Hepatocyte (in vitro differentiated cells): ENCODE measurements at regions not wholly inside any gene's neighbourhood (a gene's known extent, or its start where the extent isn't known, plus 50 kb on each side); places are given as distances from the start of the nearest gene placed in this dataset.

ENCODE experiments used
- DNase-seq: peaks from one replicate; pipeline ENCODE4 v3.0.0-alpha.2; 2016; ENCODE audit warnings: low spot score
- H2AFZ ChIP-seq: fragments of 200-600 bp; sonication (generic); 2 replicates; pipeline ENCODE4 v1.6.0; 2016; ENCODE audit warnings: antibody characterized with exemption, mild to moderate bottlenecking
- H3K27ac ChIP-seq: fragments of 200-600 bp; sonication (generic); 2 replicates; pipeline ENCODE4 v1.5.1; 2016; ENCODE audit warnings: mild to moderate bottlenecking
- H3K27me3 ChIP-seq: fragments of 200-600 bp; sonication (generic); 2 replicates; pipeline ENCODE4 v1.6.1; 2016
- H3K36me3 ChIP-seq: fragments of 200-600 bp; sonication (generic); replicated peaks from 2 replicates; pipeline ENCODE4 v1.5.1; 2016; ENCODE audit warnings: low read depth; ENCODE audit not compliant: insufficient read depth
- H3K4me1 ChIP-seq: fragments of 200-600 bp; sonication (generic); 2 replicates; pipeline ENCODE4 v1.5.1; 2016; ENCODE audit warnings: mild to moderate bottlenecking, moderate library complexity; ENCODE audit not compliant: insufficient read depth
- H3K4me2 ChIP-seq: fragments of 200-600 bp; sonication (generic); 2 replicates; pipeline ENCODE4 v1.6.0; 2016
- H3K4me3 ChIP-seq: fragments of 200-600 bp; sonication (generic); 2 replicates; pipeline ENCODE4 v1.5.1; 2016; ENCODE audit warnings: mild to moderate bottlenecking
- H3K79me2 ChIP-seq: fragments of 200-600 bp; sonication (generic); 2 replicates; pipeline ENCODE4 v1.6.0; 2017; ENCODE audit warnings: mild to moderate bottlenecking
- H3K9me2 ChIP-seq: fragments of 200-600 bp; sonication (generic); replicated peaks from 2 replicates; pipeline ENCODE4 v1.6.0; 2017; ENCODE audit warnings: mild to moderate bottlenecking; ENCODE audit not compliant: insufficient read depth
- H3K9me3 ChIP-seq: fragments of 200-600 bp; sonication (generic); 2 replicates; pipeline ENCODE4 v1.5.1; 2016; ENCODE audit warnings: low read depth, mild to moderate bottlenecking
- H4K20me1 ChIP-seq: fragments of 200-600 bp; sonication (generic); 2 replicates; pipeline ENCODE4 v1.6.0; 2016; ENCODE audit warnings: mild to moderate bottlenecking; ENCODE audit not compliant: insufficient read depth, poor library complexity, severe bottlenecking
- CTCF ChIP-seq: fragments of 200-600 bp; sonication (generic); IDR thresholded peaks from 2 replicates; pipeline ENCODE4 v1.5.1; 2016; ENCODE audit warnings: antibody characterized with exemption, mild to moderate bottlenecking; ENCODE audit not compliant: poor library complexity
- EZH2 ChIP-seq: fragments of 200-600 bp; sonication (generic); IDR thresholded peaks from 2 replicates; pipeline ENCODE4 v1.6.1; 2016; ENCODE audit warnings: antibody characterized with exemption, mild to moderate bottlenecking, borderline replicate concordance
- EZH2phosphoT487 ChIP-seq: fragments of 200-600 bp; sonication (generic); IDR thresholded peaks from one replicate; pipeline ENCODE4 v1.6.1; 2018; ENCODE audit warnings: antibody characterized with exemption, mild to moderate bottlenecking, low read depth, moderate library complexity; ENCODE audit not compliant: unreplicated experiment, severe bottlenecking
- WGBS: methylation state at CpG from one replicate; pipeline ENCODE4 v1.1.6; 2016; ENCODE audit warnings: low lambda C conversion rate; ENCODE audit errors: missing lambda C conversion rate; 5-methylcytosine and 5-hydroxymethylcytosine counted together

- no peaks in the 10 kb centered on the region for H4K20me1 ChIP-seq
Measured at GRCh38 chr2:215705771-215706361, 270.0 kb upstream of the FN1 start.

GRCh38 chr2:215705281-215705680 lies 269.4 kb upstream of the FN1 start:
- TF ChIP-seq EZH2phosphoT487: no peak
- TF ChIP-seq EZH2: no peak
- peaks cover 17% of the 10 kb centered on the region for H3K4me1 ChIP-seq
- no peaks in the 10 kb centered on the region for H3K9me2 ChIP-seq
- DNase-seq: no peak
- no peak overlapping the region for H3K4me3 ChIP-seq
- no peaks in the 10 kb centered on the region for H3K9me3 ChIP-seq
- WGBS: 83% methylated on average over 2 of the region's 2 CpGs
- no peak overlapping the region for H2AFZ ChIP-seq
- H3K4me2 ChIP-seq: no peak overlapping the region
- no peaks in the 10 kb centered on the region for H3K36me3 ChIP-seq
- no peaks in the 10 kb centered on the region for H3K27me3 ChIP-seq
- H3K27ac ChIP-seq: peak overlapping the region; percentile 7
- H3K79me2 ChIP-seq: no peaks in the 10 kb centered on the region
- no peaks in the 10 kb centered on the region for H4K20me1 ChIP-seq

More at GRCh38 chr2:215705771-215706361, 270.0 kb upstream of the FN1 start:
- WGBS: 52% methylated on average over 2 of the region's 2 CpGs
- H3K4me2 ChIP-seq: no peak overlapping the region
- H3K4me1 ChIP-seq: peaks cover 19% of the 10 kb centered on the region
- H2AFZ ChIP-seq: no peak overlapping the region
- no peak overlapping the region for H3K4me3 ChIP-seq
- H3K27me3 ChIP-seq: no peaks in the 10 kb centered on the region
- TF ChIP-seq EZH2: no peak
- no peak for TF ChIP-seq CTCF
- TF ChIP-seq EZH2phosphoT487: no peak
- peak overlapping the region; percentile 7 for H3K27ac ChIP-seq
- H3K9me2 ChIP-seq: no peaks in the 10 kb centered on the region
- no peaks in the 10 kb centered on the region for H3K9me3 ChIP-seq
- no peak for DNase-seq
- H3K79me2 ChIP-seq: no peaks in the 10 kb centered on the region
- H3K36me3 ChIP-seq: no peaks in the 10 kb centered on the region

- Histone ChIP-seq H3K4me3 (no peak overlapping the region), H3K36me3 (no peaks in the 10 kb centered on the region), H2AFZ (no peak overlapping the region), H3K4me1 (peaks cover 15% of the 10 kb centered on the region), H3K27me3 (no peaks in the 10 kb centered on the region), H3K27ac (no peak overlapping the region), H3K9me2 (no peaks in the 10 kb centered on the region), H3K79me2 (no peaks in the 10 kb centered on the region), H4K20me1 (no peaks in the 10 kb centered on the region), H3K4me2 (no peak overlapping the region), H3K9me3 (peaks cover 4% of the 10 kb centered on the region)
- DNase-seq: no peak
- 63% methylated on average over 7 of the region's 7 CpGs for WGBS
- no peak for TF ChIP-seq EZH2phosphoT487
- no peak for TF ChIP-seq EZH2
- no peak for TF ChIP-seq CTCF
Measured at GRCh38 chr2:215702116-215702902, 266.4 kb upstream of the FN1 start.
